ENCODE measurements at regions not wholly inside any gene's neighbourhood (a gene's known extent, or its start where the extent isn't known, plus 50 kb on each side); places are given as distances from the start of the nearest gene placed in this dataset.

DNA sequence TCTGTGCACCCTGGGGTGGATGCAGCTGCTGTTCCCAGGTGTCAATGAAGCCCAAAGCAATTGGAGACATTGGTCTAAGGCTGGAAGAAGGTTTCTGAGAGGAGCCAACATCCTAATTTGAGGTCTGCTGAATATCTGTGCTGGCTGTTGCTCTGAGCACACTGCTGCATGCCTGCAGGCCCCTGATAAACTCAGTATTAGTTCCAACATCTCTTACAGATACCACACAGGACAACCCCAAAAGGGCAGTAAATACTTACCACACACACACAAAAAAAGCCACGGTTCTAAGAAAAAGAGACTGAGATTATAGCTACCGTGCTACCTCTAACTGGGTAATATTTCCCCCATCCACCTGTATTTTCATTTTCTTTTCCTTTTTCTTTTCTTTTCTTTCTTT is 164.3 kb upstream of the SOX4 start:
- no peaks in the 10 kb centered on the region for H4K20me1 ChIP-seq (ENCODE audit: insufficient read depth)
- H3K9ac ChIP-seq, result no peak overlapping the region
- no peaks in the 10 kb centered on the region for H3K79me2 ChIP-seq (ENCODE audit: insufficient read depth, low read depth)
- TF ChIP-seq, protein P1, sequence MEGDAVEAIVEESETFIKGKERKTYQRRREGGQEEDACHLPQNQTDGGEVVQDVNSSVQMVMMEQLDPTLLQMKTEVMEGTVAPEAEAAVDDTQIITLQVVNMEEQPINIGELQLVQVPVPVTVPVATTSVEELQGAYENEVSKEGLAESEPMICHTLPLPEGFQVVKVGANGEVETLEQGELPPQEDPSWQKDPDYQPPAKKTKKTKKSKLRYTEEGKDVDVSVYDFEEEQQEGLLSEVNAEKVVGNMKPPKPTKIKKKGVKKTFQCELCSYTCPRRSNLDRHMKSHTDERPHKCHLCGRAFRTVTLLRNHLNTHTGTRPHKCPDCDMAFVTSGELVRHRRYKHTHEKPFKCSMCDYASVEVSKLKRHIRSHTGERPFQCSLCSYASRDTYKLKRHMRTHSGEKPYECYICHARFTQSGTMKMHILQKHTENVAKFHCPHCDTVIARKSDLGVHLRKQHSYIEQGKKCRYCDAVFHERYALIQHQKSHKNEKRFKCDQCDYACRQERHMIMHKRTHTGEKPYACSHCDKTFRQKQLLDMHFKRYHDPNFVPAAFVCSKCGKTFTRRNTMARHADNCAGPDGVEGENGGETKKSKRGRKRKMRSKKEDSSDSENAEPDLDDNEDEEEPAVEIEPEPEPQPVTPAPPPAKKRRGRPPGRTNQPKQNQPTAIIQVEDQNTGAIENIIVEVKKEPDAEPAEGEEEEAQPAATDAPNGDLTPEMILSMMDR (conservative IDR thresholded peaks at IDR 0.05; ENCODE audit: low read depth, low read length), result no peak
- H3K27me3 ChIP-seq (ENCODE audit: insufficient read depth, low read depth), result no peaks in the 10 kb centered on the region
- H2AFZ ChIP-seq (ENCODE audit: low read depth), result no peak overlapping the region
- no peak overlapping the region for H3K4me3 ChIP-seq (IDR thresholded peaks at IDR 0.05; ENCODE audit: insufficient read depth, low read depth, low read length)
- no peaks in the 10 kb centered on the region for H3K36me3 ChIP-seq (ENCODE audit: insufficient read depth)
- H3K4me2 ChIP-seq, result no peak overlapping the region
- H3K27ac ChIP-seq, result no peak overlapping the region
- H3K4me1 ChIP-seq (ENCODE audit: low read depth, poor library complexity, severe bottlenecking), result no peaks in the 10 kb centered on the region

DNA sequence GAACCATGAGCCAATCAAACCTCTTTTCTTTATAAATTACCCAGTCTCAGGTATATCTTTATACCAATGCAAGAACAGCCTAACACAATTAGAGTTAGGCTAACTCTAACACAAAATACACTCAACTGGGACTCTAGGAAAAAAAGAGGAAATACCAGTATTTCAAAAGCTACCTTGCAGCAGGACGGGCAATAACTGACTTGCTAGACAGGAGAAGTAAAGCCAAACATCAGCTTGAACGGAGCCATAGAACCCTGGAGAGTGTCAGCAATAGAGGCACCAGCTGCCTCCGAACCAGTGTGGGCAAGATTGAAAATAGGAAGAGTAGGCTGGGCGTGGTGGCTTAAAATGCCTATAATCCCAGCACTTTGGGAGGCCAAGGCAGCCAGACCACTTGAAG is 162.0 kb upstream of the SOX4 start:
- no peak overlapping the region for H3K9ac ChIP-seq
- H3K27me3 ChIP-seq (ENCODE audit: insufficient read depth, low read depth), result no peaks in the 10 kb centered on the region; the same call in 1 of the 2 replicates
- no peak overlapping the region for H3K4me3 ChIP-seq (IDR thresholded peaks at IDR 0.05; ENCODE audit: insufficient read depth, low read depth, low read length)
- no peaks in the 10 kb centered on the region for H3K36me3 ChIP-seq (ENCODE audit: insufficient read depth)
- H4K20me1 ChIP-seq (ENCODE audit: insufficient read depth), result no peaks in the 10 kb centered on the region
- TF ChIP-seq, protein P1 (conservative IDR thresholded peaks at IDR 0.05; ENCODE audit: low read depth, low read length), result no peak
- no peak overlapping the region for H2AFZ ChIP-seq (ENCODE audit: low read depth)
- H3K27ac ChIP-seq, result no peak overlapping the region
- no peaks in the 10 kb centered on the region for H3K4me1 ChIP-seq (ENCODE audit: low read depth, poor library complexity, severe bottlenecking)
- no peaks in the 10 kb centered on the region for H3K79me2 ChIP-seq (ENCODE audit: insufficient read depth, low read depth)
- no peak overlapping the region for H3K4me2 ChIP-seq

DNA sequence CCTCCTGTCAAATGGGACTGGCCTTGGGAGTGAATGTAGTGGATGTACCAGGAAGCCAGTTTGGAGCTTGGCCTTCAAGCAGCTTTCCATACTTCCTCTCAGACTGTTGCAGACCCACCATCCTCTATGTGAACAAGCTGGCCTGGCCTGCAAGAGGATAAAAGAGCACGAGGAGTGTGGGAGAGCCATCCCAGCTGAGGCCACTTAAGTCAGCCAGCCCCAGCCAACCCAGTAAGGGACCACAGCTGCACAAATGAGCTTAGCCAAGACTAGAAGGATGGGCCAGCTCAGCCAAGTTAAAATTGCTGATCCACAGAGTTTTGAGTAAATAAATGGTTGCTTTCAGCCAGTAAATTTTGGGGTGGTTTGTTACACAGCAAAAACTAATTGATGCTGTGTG is 156.9 kb upstream of the SOX4 start:
- no peaks in the 10 kb centered on the region for H4K20me1 ChIP-seq (ENCODE audit: insufficient read depth)
- H3K36me3 ChIP-seq (ENCODE audit: insufficient read depth), result no peaks in the 10 kb centered on the region
- no peak overlapping the region for H3K4me2 ChIP-seq
- H3K27me3 ChIP-seq (ENCODE audit: insufficient read depth, low read depth), result peaks cover 5% of the 10 kb centered on the region; the same call in 1 of the 2 replicates
- H3K4me1 ChIP-seq (ENCODE audit: low read depth, poor library complexity, severe bottlenecking), result peaks cover 23% of the 10 kb centered on the region
- no peak overlapping the region for H3K27ac ChIP-seq
- TF ChIP-seq, protein P1 (conservative IDR thresholded peaks at IDR 0.05; ENCODE audit: low read depth, low read length), result no peak
- no peak overlapping the region for H3K9ac ChIP-seq
- H3K4me3 ChIP-seq (IDR thresholded peaks at IDR 0.05; ENCODE audit: insufficient read depth, low read depth, low read length), result no peak overlapping the region
- no peaks in the 10 kb centered on the region for H3K79me2 ChIP-seq (ENCODE audit: insufficient read depth, low read depth)
- H2AFZ ChIP-seq (ENCODE audit: low read depth), result no peak overlapping the region

DNA sequence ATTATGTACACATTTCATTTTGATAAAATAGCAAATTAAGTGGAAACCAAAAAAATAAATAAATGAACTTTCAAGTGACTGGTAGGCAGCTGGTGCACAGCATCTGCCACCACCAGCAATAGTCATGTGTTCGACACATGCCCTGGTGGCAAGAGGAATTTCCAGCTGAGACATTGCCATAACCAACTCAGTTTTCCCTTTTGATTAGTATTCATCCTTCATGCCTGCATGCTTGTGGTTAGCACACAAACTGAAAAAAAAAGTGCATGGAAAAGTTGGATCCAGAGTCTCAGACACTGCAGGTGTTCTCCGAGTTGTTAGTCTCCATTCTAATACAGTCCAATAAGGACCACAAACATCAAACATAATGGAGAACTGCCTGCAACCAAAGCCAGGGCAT is 156.0 kb upstream of the SOX4 start:
- peak overlapping the region; percentile 79 for H3K4me2 ChIP-seq
- TF ChIP-seq, protein P1 (conservative IDR thresholded peaks at IDR 0.05; ENCODE audit: low read depth, low read length), result no peak

More for the DNA sequence above, 156.0 kb upstream of the SOX4 start:
- no peak overlapping the region for H3K4me3 ChIP-seq (IDR thresholded peaks at IDR 0.05; ENCODE audit: insufficient read depth, low read depth, low read length)
- no peak overlapping the region for H3K27ac ChIP-seq
- no peaks in the 10 kb centered on the region for H3K36me3 ChIP-seq (ENCODE audit: insufficient read depth)
- H3K4me1 ChIP-seq (ENCODE audit: low read depth, poor library complexity, severe bottlenecking), result peaks cover 23% of the 10 kb centered on the region
- no peaks in the 10 kb centered on the region for H3K79me2 ChIP-seq (ENCODE audit: insufficient read depth, low read depth)
- peaks cover 5% of the 10 kb centered on the region; the same call in 1 of the 2 replicates for H3K27me3 ChIP-seq (ENCODE audit: insufficient read depth, low read depth)
- H3K9ac ChIP-seq, result no peak overlapping the region
- no peak overlapping the region for H2AFZ ChIP-seq (ENCODE audit: low read depth)
- H4K20me1 ChIP-seq (ENCODE audit: insufficient read depth), result no peaks in the 10 kb centered on the region

All from KMS-11 (cell line).